ENCODE measurements at regions not wholly inside any gene's neighbourhood (a gene's known extent, or its start where the extent isn't known, plus 50 kb on each side); places are given as distances from the start of the nearest gene placed in this dataset.

GRCh38 chr3:166685246-166685645 is 694.9 kb downstream of the ZBBX start:
- no peak for TF ChIP-seq CTCF (IDR thresholded peaks at IDR 0.05; ENCODE audit: low read depth, low read length, poor library complexity, severe bottlenecking)
- no peak for TF ChIP-seq EZH2phosphoT487 (IDR thresholded peaks at IDR 0.05; ENCODE audit: borderline replicate concordance, low read length)
